ENCODE measurements at regions not wholly inside any gene's neighbourhood (a gene's known extent, or its start where the extent isn't known, plus 50 kb on each side); places are given as distances from the start of the nearest gene placed in this dataset.
"Not testable (repeated sequence)": the region's sequence is repeated elsewhere in the genome, so short reads cannot be mapped to it uniquely, and the experiment has no call there.

- peak in 1 of 2 donors; percentile 1 for DNase-seq (ENCODE audit: low read depth in 2 of 2)
These were observed 1643.5 kb downstream of the TP53TG3F start for GRCh38 chr16:35102780-35103403.

GRCh38 chr16:35111772-35112171 is 1652.4 kb downstream of the TP53TG3F start:
- not testable (repeated sequence) for DNase-seq (ENCODE audit: low read depth in 2 of 2)

- DNase-seq (ENCODE audit: low read depth in 2 of 2) = no peak
These were observed 1672.0 kb downstream of the TP53TG3F start for GRCh38 chr16:35131429-35131828.

- no peak for DNase-seq (ENCODE audit: low read depth in 2 of 2)
These were observed 1675.1 kb downstream of the TP53TG3F start for GRCh38 chr16:35134471-35134870.

GRCh38 chr16:35140293-35140986 is 1681.0 kb downstream of the TP53TG3F start:
- no peak for DNase-seq (ENCODE audit: low read depth in 2 of 2)

- DNase-seq (ENCODE audit: low read depth in 2 of 2) = no peak
These were observed 1681.9 kb downstream of the TP53TG3F start for GRCh38 chr16:35141303-35141702.

- no peak for DNase-seq (ENCODE audit: low read depth in 2 of 2)
These were observed 1682.9 kb downstream of the TP53TG3F start for GRCh38 chr16:35142147-35142808.

GRCh38 chr16:35142809-35143192 is 1683.4 kb downstream of the TP53TG3F start:
- no peak for DNase-seq (ENCODE audit: low read depth in 2 of 2)

- no peak for DNase-seq (ENCODE audit: low read depth in 2 of 2)
These were observed 1685.0 kb downstream of the TP53TG3F start for GRCh38 chr16:35144212-35144932.

GRCh38 chr16:35146031-35146710 is 1686.8 kb downstream of the TP53TG3F start:
- DNase-seq (ENCODE audit: low read depth in 2 of 2) = no peak

- no peak for DNase-seq (ENCODE audit: low read depth in 2 of 2)
These were observed 1687.5 kb downstream of the TP53TG3F start for GRCh38 chr16:35146723-35147458.

GRCh38 chr16:35147556-35148504 is 1688.4 kb downstream of the TP53TG3F start:
- no peak for DNase-seq (ENCODE audit: low read depth in 2 of 2)

- no peak for DNase-seq (ENCODE audit: low read depth in 2 of 2)
These were observed 1689.3 kb downstream of the TP53TG3F start for GRCh38 chr16:35148748-35149147.

GRCh38 chr16:35149550-35149949 is 1690.1 kb downstream of the TP53TG3F start:
- DNase-seq (ENCODE audit: low read depth in 2 of 2) = no peak

GRCh38 chr16:35150805-35151312 is 1691.4 kb downstream of the TP53TG3F start:
- no peak for DNase-seq (ENCODE audit: low read depth in 2 of 2)

GRCh38 chr16:35152067-35152627 is 1692.7 kb downstream of the TP53TG3F start:
- DNase-seq (ENCODE audit: low read depth in 2 of 2) = no peak

GRCh38 chr16:35154627-35155026 is 1695.2 kb downstream of the TP53TG3F start:
- DNase-seq (ENCODE audit: low read depth in 2 of 2) = no peak

- DNase-seq (ENCODE audit: low read depth in 2 of 2) = not testable (repeated sequence)
These were observed 1698.1 kb downstream of the TP53TG3F start for GRCh38 chr16:35157549-35157948.

GRCh38 chr16:35169324-35169723 is 1709.9 kb downstream of the TP53TG3F start:
- not testable (repeated sequence) for DNase-seq (ENCODE audit: low read depth in 2 of 2)
